AG10803 (cell line): ENCODE measurements at regions not wholly inside any gene's neighbourhood (a gene's known extent, or its start where the extent isn't known, plus 50 kb on each side); places are given as distances from the start of the nearest gene placed in this dataset.
"Not testable (repeated sequence)": the region's sequence is repeated elsewhere in the genome, so short reads cannot be mapped to it uniquely, and the experiment has no call there.

Experiments used
- DNase-seq: peaks from one replicate; pipeline ENCODE4 v3.0.0; 2010; ENCODE audit warnings: low read depth
- H3K4me3 ChIP-seq: 2 replicates; pipeline ENCODE4 v1.5.1; 2011; ENCODE audit warnings: mild to moderate bottlenecking, low read length, control low read depth
- CTCF ChIP-seq: conservative IDR thresholded peaks from 2 replicates; pipeline ENCODE4 v1.5.1; 2011; ENCODE audit warnings: mild to moderate bottlenecking, low read length, control low read depth, inconsistent platforms

GRCh38 chr1:29800522-29800956 is 564.2 kb downstream of the PTPRU start:
- no peak for TF ChIP-seq CTCF
- no peak overlapping the region for H3K4me3 ChIP-seq
- no peak for DNase-seq

GRCh38 chr1:29800120-29800519 is 563.8 kb downstream of the PTPRU start:
- DNase-seq, result no peak
- H3K4me3 ChIP-seq, result no peak overlapping the region
- TF ChIP-seq CTCF, result no peak

- DNase-seq, result no peak
- no peak overlapping the region for H3K4me3 ChIP-seq
- no peak for TF ChIP-seq CTCF
Observed at GRCh38 chr1:29798699-29799566, 562.6 kb downstream of the PTPRU start.

- not testable (repeated sequence) for H3K4me3 ChIP-seq, DNase-seq
Observed at GRCh38 chr1:29797125-29797524, 560.8 kb downstream of the PTPRU start.

GRCh38 chr1:29795965-29796364 is 559.6 kb downstream of the PTPRU start:
- not testable (repeated sequence) for H3K4me3 ChIP-seq, DNase-seq

GRCh38 chr1:29793653-29794348 is 557.5 kb downstream of the PTPRU start:
- H3K4me3 ChIP-seq, result no peak overlapping the region
- TF ChIP-seq CTCF, result no peak
- DNase-seq, result no peak

- TF ChIP-seq CTCF, result peak; percentile 85
- no peak overlapping the region for H3K4me3 ChIP-seq
- DNase-seq, result peak; percentile 74
Observed at GRCh38 chr1:29793101-29793546, 556.8 kb downstream of the PTPRU start.

- TF ChIP-seq CTCF, result no peak
- DNase-seq, result no peak
- H3K4me3 ChIP-seq, result no peak overlapping the region
Observed at GRCh38 chr1:29789910-29790247, 553.6 kb downstream of the PTPRU start.
